Endothelial cell of umbilical vein (primary cell): ENCODE measurements at regions not wholly inside any gene's neighbourhood (a gene's known extent, or its start where the extent isn't known, plus 50 kb on each side); places are given as distances from the start of the nearest gene placed in this dataset.

Source experiments
- BruUV-seq: library from RNA; stranded (reverse); fragments of 400-500 nt; replicated peaks from 2 replicates; lab custom pipeline; 2021; lab: Mats Ljungman, UMichigan
- CTCF ChIA-PET: fragments of 300-600, 350-600 bp; sonication (Branson Sonifier 250); formaldehyde crosslinking; loops from one replicate; lab custom pipeline; 2021; ENCODE audit warnings: antibody characterized with exemption, inconsistent platforms; lab: Charles Lee
- POLR2A ChIA-PET: fragments of 300-600, 350-600 bp; sonication (Branson Sonifier 250); formaldehyde crosslinking; loops from one replicate; lab custom pipeline; 2021; ENCODE audit warnings: antibody characterized with exemption, inconsistent platforms; lab: Charles Lee
- DNase-seq: peaks from one replicate; pipeline ENCODE4 v3.0.0-alpha.2; 2011; ENCODE audit warnings: low read depth, low spot score
- FAIRE-seq: peaks from 2 replicates; lab custom pipeline; 2011; peaks lifted over from hg19 to GRCh38; lab: Jason Lieb, UNC
- H2AFZ ChIP-seq: 2 replicates; pipeline ENCODE4 v1.6.0; 2012; ENCODE audit warnings: low read depth, low read length, control low read depth, inconsistent platforms
- H3K27ac ChIP-seq: 2 replicates; pipeline ENCODE4 v1.5.1; 2011; ENCODE audit warnings: low read depth, mild to moderate bottlenecking, control low read depth, low read length, moderate library complexity; ENCODE audit not compliant: insufficient read depth
- H3K27me3 ChIP-seq, 2 experiments: 2 replicates each; pipeline versions ENCODE4 v1.6.0 to v1.6.1; 2011; ENCODE audit warnings: low read length in 2 of 2, mixed read lengths in 1 of 2; ENCODE audit not compliant: control insufficient read depth in 2 of 2, insufficient read depth in 2 of 2
- H3K36me3 ChIP-seq, 2 experiments: 2 replicates in 1 of 2; 3 replicates in 1 of 2; pipeline ENCODE4 v1.5.1; 2011; ENCODE audit warnings: low read length in 2 of 2, mild to moderate bottlenecking in 1 of 2, moderate library complexity in 1 of 2; ENCODE audit not compliant: control insufficient read depth in 2 of 2, insufficient read depth in 2 of 2; ENCODE audit errors: extremely low read depth in 1 of 2
- H3K4me1 ChIP-seq: 3 replicates; pipeline ENCODE4 v1.5.1; 2011; ENCODE audit warnings: mild to moderate bottlenecking, low read length; ENCODE audit not compliant: control insufficient read depth, insufficient read depth; ENCODE audit errors: extremely low read depth
- H3K4me2 ChIP-seq: 2 replicates; pipeline ENCODE4 v1.6.1; 2011; ENCODE audit warnings: low read length, control low read depth, mixed read lengths; ENCODE audit not compliant: insufficient read depth
- H3K4me3 ChIP-seq, 3 experiments: fragments of 200-600 bp in 1 of 3; sonication (generic), shearing (Covaris generic) in 1 of 3; replicated peaks in 1 of 3; 2 replicates each; pipeline ENCODE4 v1.5.1; 2011 to 2016; ENCODE audit warnings: control low read depth in 3 of 3, low read length in 3 of 3, mild to moderate bottlenecking in 2 of 3, inconsistent platforms in 1 of 3, low read depth in 1 of 3, moderate library complexity in 1 of 3; ENCODE audit not compliant: insufficient read depth in 1 of 3
- H3K79me2 ChIP-seq: 2 replicates; pipeline ENCODE4 v1.6.0; 2012; ENCODE audit warnings: low read length, inconsistent platforms; ENCODE audit not compliant: control insufficient read depth, insufficient read depth
- H3K9ac ChIP-seq: replicated peaks from 2 replicates; pipeline ENCODE3; 2011; ENCODE audit warnings: low read length, control low read depth; ENCODE audit not compliant: insufficient read depth; ENCODE audit errors: extremely low read depth
- H3K9me1 ChIP-seq: replicated peaks from 3 replicates; pipeline ENCODE4 v1.6.0; 2011; ENCODE audit warnings: mild to moderate bottlenecking, low read length; ENCODE audit not compliant: control insufficient read depth, insufficient read depth; ENCODE audit errors: extremely low read depth
- H3K9me3 ChIP-seq: replicated peaks from 2 replicates; pipeline ENCODE4 v1.5.1; 2012; ENCODE audit warnings: low read length, inconsistent platforms; ENCODE audit not compliant: control insufficient read depth, insufficient read depth
- H4K20me1 ChIP-seq: replicated peaks from 2 replicates; pipeline ENCODE3; 2011; ENCODE audit warnings: mild to moderate bottlenecking, low read length; ENCODE audit not compliant: control insufficient read depth, insufficient read depth; ENCODE audit errors: extremely low read depth
- CTCF ChIP-seq, 2 donors: IDR thresholded peaks; 1 replicate in 1 of 2; 2 replicates in 1 of 2; pipeline ENCODE4 v1.5.1; 2011; ENCODE audit warnings: low read length in 2 of 2, mild to moderate bottlenecking in 2 of 2, moderate library complexity in 2 of 2, control low read depth in 1 of 2, inconsistent platforms in 1 of 2, low read depth in 1 of 2; ENCODE audit not compliant: insufficient read depth in 1 of 2; ENCODE audit errors: extremely low read depth in 1 of 2
- EZH2 ChIP-seq: IDR thresholded peaks from 2 replicates; pipeline ENCODE4 v1.6.1; 2012; ENCODE audit warnings: borderline replicate concordance, low read depth, mild to moderate bottlenecking, moderate library complexity, low read length, inconsistent platforms; ENCODE audit not compliant: severe bottlenecking
- FOS ChIP-seq: IDR thresholded peaks from 2 replicates; pipeline ENCODE4 v1.6.1; 2011; ENCODE audit warnings: mild to moderate bottlenecking, low read length, moderate library complexity, borderline replicate concordance; ENCODE audit not compliant: insufficient read depth
- GATA2 ChIP-seq: IDR thresholded peaks from 2 replicates; pipeline ENCODE4 v1.7.0; 2011; ENCODE audit warnings: low read depth, mild to moderate bottlenecking, moderate library complexity, mixed read lengths, low read length; ENCODE audit not compliant: insufficient read length, insufficient read depth
- MAX ChIP-seq: IDR thresholded peaks from 2 replicates; pipeline ENCODE4 v1.6.1; 2011; ENCODE audit not compliant: insufficient read depth, insufficient read length
- POLR2A ChIP-seq: IDR thresholded peaks from 2 replicates; pipeline ENCODE4 v1.6.1; 2012; ENCODE audit warnings: low read depth, mild to moderate bottlenecking, control low read depth, low read length
- POLR2AphosphoS5 ChIP-seq: IDR thresholded peaks from 2 replicates; pipeline ENCODE4 v1.6.1; 2012; ENCODE audit warnings: low read depth, mild to moderate bottlenecking, control low read depth, low read length, moderate library complexity; ENCODE audit not compliant: insufficient read depth
- dilution Hi-C: fragments of 300-500 bp; cut with MboI; formaldehyde crosslinking; loops from one replicate; pipeline ENCODE4 v1.15.0; 2019; ENCODE audit warnings: low sequenced_read_pairs; ENCODE audit not compliant: extremely low pct_ligation_motif_present
- intact Hi-C: fragments of 100-400 bp; cut with micrococcal nuclease; formaldehyde crosslinking; loops from one replicate; pipeline ENCODE4 v1.10.0; 2022

- Histone ChIP-seq H3K27me3 (no peaks in the 10 kb centered on the region), H3K4me2 (peak overlapping the region; percentile 57), H3K36me3 (no peaks in the 10 kb centered on the region), H2AFZ (peak overlapping the region; percentile 39), H3K79me2 (no peaks in the 10 kb centered on the region), H3K4me1 (peaks cover 47% of the 10 kb centered on the region), H3K9ac (peak overlapping the region; percentile 77), H3K9me3 (no peaks in the 10 kb centered on the region), H3K4me3 (no peak overlapping the region), H3K27ac (peak overlapping the region; percentile 97), H3K9me1 (no peaks in the 10 kb centered on the region), H4K20me1 (no peaks in the 10 kb centered on the region)
- ChIA-PET POLR2A (no interaction called here), CTCF (interaction anchor here (0.7 to 1.3 kb wide), 2 partner anchors 18 to 438 kb away, joined by 3 to 6 read pairs; no protein-coding TSS in a partner anchor)
- BruUV-seq: TSS peak; percentile 71
- TF ChIP-seq POLR2AphosphoS5 (no peak), EZH2 (no peak), MAX (no peak), FOS (no peak), CTCF (IDR thresholded peaks at IDR 0.05; ENCODE audit: extremely low read depth in 1 of 2, insufficient read depth in 1 of 2, low read depth in 1 of 2, low read length in 2 of 2) (no peak), POLR2A (no peak), GATA2 (no peak)
- intact Hi-C loops (loop anchor here (1.0 to 10.0 kb wide), 8 partner anchors 18 to 362 kb away; no protein-coding TSS in a partner anchor), dilution Hi-C loops (no loop called here)
- DNase-seq (no peak), FAIRE-seq (peak; percentile 74)
These were observed 459.1 kb downstream of the MIAT start for GRCh38 chr22:27116312-27117086.
